ENCODE measurements at regions not wholly inside any gene's neighbourhood (a gene's known extent, or its start where the extent isn't known, plus 50 kb on each side); places are given as distances from the start of the nearest gene placed in this dataset.
"Not testable (repeated sequence)": the region's sequence is repeated elsewhere in the genome, so short reads cannot be mapped to it uniquely, and the experiment has no call there.

DNA sequence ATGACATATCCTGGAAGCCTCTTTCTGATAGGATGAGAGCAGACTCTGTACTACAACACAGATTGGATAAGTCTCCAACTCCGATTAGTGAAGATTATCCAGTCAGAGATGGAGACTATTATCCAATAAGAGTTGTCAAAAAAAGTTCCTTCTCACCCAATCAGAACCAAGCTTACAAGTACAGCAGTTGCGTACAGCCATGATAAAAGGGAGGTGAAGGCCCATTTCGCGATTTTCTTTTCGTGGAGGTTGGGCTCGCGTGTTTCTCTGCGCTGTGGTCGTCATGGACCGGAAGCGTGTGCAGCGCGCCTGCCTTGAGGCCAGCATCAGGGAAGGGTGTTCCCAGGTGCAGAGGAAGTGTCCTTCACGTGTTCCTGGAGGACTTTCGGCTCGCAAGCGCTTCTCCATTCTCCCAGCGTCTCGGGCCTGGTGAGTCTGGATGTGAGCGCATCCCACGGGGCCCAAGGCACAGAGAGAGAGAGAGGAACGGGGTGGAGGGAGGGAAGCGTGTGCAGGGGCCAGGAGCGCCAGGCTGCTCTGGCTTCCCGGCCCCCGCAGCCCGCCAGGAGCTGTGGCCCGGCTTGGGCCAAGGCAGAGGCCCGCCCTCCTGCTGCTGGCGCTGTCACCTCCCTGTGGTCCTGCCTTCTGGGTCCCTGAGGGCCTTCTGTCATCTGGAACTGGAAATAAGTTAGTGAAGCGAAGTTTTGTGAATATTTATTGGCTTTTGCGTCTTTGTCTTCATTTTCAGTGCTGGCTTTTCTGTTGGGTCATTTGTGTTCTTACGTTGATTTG, 53.9 kb downstream of the CDRT15L2 start:
- not testable (repeated sequence) for DNase-seq

DNA sequence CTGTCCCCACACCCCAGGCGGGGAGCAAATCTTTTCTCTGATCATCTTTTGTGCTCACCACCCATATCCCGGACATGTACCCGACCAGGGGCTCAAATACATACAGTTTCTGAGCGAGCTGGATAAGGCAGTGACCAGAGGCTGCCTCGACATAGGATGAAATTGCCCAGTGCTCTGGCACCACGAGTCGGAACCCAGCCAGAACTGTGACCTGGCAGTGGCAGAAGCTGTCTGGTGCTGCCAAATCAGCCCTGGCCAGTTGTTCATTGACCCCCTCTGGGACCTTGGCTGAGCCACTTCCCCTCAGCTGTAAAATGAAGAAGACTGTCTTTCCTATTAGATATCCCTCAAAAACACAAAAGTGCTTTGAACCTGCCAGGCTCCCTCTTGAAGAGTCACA, 60.6 kb downstream of the CDRT15L2 start:
- not testable (repeated sequence) for DNase-seq

DNA sequence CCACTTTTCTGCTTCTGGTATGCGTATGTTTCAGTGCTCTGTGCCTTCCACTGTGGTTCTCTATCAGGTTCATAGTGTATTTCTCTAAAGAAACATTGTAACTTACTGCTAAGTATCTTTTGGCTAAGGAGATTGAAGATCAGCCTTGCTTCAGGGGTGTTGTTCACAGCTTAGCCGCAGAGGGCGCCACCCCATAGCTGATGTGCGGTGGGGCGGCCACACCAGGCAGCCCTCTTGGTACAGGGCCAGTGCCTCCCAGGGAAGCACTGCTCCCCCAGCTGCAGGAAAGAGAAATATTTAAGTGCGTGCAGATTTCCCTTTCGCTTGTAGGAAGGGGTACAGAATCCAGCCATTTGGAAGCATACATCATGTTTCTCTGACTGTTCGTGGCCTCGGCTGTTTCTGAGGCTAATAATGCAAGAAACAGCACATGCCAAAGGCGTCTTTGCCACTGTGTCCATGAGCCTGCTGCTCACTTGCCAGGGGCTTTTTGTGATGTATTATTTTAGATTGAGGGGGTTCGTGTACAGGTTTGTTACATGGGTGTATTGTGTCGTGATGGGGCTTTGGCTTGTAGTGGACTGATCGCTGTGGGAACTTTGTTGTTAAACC, 67.2 kb downstream of the CDRT15L2 start:
- not testable (repeated sequence) for DNase-seq

DNA sequence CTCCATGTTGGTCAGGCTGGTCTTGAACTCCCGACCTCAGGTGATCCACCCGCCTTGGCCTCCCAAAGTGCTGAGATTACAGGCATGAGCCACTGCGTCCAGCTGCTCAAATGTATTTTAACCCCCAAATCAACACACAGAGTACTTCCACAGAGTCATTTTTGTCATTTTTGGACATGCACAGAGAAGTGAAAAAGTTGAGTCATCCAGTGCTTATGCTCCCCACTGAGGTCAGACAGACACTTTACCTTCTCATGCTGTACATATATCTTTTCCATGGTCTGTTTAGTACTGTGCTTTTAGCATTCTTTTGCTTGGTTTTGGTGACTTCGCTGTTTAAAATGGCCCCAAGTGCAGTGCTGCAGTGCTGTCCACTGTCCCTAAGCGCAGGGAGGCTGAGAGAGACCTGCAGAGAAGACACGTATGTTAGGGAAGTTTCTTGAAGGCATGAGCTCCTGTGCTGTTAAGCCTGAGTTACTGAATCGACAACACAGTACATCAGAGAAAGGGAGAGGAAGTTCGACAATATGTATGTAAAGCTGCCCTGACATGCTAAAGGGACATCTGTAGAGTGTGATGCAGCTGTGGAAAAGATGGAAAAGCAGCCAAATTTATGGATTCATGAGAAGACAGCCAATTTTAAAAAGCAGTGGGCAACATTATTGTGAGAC, 69.7 kb downstream of the CDRT15L2 start:
- DNase-seq, result not testable (repeated sequence)

DNA sequence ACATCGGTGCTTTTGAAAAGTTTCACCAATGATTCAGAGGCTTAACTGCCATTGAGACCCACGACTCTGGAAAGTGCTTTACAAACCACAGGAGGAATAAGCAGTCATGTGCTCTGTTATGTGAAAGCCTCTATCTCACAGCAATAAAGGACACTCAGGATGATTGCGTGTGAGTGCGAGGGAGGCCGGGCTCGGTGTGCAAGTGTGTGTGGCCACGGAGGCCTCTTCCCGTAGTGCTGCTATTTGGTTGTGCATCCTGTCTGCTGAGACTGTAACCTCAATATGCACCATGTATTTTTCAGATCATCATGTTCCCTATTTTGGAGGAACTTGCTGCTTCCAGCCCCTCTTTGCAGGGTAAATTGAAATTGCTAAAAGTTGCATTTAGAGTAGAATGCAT, 71.5 kb downstream of the CDRT15L2 start:
- not testable (repeated sequence) for DNase-seq

DNA sequence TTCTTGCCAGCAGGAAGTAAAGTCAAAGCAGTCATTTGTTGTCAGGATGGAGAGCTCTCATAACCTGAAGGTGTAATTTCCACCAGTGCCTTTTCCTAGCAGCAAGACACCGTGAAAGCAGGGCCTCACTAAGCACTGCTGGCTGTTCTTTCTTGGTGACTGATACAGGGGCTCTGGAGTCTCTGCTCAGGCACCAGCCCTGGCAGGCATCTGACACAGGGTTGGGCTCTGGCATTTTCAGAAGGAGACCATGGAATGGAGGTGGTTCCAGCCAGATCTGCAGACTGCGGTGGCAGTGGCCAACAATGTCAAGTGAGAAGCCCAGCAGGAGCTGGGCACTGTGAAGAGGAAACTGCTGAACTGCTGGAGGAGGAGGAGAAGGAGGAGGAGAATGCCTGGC, 72.2 kb downstream of the CDRT15L2 start:
- not testable (repeated sequence) for DNase-seq

DNA sequence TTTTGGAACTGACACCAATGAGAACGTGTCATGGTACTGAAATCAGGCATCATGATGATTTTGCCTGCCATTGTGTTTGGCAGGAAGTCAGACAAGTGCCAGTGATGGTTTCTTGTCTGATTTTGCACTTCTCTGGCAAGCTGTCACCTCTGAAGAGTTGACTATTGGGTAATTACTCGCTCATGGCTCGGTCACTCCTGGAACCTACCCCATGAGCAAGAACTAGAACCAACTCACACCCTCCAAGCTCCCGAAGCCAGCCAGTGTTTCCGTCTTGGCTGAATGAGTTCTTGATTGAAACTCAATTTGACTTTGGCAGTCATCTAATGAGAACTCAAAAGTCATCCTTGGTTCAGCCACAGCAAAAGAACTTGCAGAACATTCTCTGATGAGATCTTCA, 73.9 kb downstream of the CDRT15L2 start:
- DNase-seq, result not testable (repeated sequence)

DNA sequence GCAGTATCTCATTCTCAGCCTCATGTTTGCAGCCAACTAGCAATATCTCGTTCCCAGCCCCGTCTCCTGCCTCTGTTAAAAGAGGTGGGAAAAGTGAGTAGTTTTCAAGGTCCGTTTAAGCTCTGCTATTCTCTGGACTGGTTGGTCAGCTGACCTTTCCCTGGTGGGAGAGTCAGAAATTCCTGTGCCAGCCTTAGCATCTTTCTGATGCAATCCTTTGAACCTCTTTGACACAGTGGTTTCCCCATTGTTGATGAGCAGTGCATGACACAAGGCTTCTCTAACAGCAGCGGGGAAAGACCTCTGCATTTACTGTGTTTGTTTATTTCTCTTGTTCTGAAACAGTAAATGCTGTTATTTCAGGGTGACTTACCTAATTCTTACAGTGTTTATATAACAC, 74.6 kb downstream of the CDRT15L2 start:
- not testable (repeated sequence) for DNase-seq

DNA sequence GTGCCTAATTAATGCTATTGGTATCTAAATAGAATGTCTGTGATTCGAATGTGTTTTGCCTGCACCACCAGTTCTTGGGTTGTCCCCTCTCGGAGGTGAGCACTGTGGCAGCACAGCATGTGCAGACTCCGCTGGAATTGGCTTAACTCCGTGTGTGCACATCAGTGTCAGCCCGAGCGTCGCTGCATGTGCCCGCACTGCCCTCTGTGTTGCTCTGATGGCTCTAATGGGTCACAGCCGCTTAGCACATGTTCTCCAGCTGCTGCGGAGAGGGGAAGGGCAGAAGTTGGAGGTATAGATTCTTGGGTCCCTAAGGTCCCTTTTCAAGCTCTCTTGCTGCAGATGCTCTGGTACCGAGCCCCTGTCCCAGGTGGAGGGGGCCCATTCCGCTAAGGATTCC, 75.1 kb downstream of the CDRT15L2 start:
- not testable (repeated sequence) for DNase-seq

DNA sequence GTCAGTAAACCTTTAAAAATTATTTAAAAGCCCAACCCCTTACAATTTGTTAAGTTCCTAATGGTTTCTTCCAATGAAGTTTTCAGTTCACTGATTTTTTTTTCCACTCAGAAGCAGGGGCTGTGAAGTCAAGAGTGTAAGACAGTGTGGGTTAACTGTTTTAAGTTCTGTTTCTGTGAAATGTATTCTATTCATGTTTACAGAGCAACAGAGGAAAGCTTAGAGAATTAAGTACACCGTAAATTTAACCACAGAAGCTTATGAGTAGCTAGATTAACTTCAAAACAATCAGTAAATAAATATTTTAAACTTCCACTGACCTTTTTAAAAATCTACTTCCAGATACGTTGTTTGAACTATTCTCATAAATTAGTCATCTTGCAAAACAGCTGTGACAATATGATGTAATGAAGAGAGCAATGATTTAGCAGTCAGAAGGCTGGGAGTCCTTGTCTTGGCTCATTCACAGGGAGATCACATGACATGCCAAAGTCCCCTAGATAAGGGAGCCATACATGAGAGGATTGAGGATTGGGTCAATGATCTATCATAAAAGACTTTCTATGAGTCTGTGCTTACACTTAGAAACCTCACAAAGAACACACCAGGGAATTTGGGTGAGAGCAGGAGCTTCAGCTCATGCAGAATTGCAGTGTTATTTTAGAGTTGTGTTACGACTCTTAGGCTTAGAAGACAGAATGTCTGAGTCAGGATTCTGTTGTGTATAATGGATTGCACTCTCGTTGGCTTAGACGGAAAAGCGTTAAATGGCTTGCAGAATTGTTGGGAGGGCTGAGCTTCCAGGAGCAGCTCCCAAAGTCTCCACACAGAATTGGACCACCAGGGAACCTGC, 85.8 kb downstream of the CDRT15L2 start:
- DNase-seq, result not testable (repeated sequence)

DNA sequence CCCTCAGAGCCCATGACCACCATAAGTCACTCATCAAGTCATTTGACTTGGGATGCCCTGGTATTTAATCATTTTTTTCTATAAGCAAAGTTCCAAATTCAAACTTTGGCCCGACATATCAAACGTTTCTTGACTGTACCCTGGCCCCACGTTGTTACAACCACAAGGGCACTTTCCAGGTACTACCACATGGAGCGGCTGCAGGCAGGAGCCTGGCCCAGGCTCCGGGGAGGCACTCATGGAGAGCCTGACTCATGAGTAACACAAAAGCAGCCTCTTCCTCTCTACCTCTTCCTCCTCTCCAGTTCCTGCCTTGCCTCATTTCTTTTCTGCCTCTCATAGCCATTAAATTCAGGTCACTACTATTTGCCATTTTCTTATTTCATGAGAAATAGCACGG, 87.2 kb downstream of the CDRT15L2 start:
- not testable (repeated sequence) for DNase-seq

DNA sequence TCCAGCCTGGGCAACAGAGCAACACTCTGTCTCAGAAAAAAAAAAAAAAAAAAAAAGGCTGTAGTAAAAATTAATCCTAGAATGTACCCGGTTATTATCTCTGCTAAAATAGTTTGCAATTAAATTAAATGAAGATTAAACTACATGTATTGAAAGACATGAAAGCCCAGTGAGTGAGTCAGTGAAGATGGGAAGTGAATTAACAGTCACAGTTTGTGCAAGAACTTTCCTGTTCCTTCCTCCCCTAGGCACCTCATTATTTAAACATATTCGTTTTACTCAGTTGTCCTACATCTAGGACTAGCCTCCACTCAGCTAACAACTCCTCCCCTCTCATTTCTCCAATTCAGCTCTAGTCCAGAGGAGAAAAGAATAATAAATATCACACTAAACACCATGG, 88.2 kb downstream of the CDRT15L2 start:
- DNase-seq, result not testable (repeated sequence)

DNA sequence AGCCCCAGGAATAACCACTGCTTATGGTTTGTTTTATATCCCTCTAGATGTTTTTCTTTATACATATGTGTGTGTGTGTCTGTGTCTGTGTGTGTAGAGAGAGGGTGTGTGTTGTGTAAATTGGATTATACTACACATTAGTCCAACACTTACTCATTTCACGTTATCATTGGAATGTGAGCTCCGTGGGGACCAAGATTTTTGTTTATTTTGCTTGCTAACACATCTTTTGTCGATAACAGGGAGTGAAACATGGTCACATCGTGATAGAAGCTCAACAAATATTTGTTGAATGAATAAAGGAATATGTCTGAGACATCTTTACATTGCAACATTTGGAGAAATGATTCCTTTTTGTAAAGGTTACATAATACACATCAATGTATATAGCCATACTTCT, 88.8 kb downstream of the CDRT15L2 start:
- DNase-seq, result not testable (repeated sequence)

DNA sequence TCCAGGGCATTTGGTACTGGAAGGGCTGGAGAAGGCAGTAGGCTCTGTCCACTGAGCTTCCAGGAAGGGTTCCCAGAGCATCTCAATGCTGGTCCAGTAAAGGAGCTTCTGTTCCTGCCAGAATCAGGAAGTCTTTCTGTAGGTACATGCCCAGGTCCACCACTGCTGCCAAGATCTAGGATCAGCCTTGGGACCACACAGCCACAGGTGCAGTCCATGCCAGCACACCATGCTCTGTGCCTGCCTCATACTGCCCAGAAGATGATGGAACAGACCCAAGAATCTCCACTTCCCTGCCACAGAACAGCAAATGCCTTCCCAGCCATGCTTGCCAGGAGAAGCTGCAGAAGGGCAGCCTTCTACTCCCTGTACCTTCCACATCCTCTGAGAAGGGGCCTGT, 89.3 kb downstream of the CDRT15L2 start:
- not testable (repeated sequence) for DNase-seq

DNA sequence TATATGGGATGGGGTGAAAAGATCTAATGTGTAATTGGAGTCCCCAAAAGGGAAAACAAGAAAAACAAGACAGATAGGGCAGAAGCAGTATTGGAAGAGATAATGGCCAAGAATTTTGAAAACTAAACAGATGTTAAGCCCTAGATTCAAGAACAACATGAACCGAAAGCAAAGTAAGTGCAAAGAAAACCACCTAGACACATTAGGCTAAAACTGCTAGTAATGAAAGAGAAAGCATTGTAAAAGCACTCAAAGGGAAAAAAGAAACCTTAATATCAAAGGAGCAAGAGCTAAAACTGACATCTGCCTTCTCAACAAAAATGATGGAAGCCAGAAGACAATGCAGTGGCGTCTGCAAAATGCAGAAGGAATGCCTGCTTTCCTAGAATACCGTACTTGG, 91.0 kb downstream of the CDRT15L2 start:
- not testable (repeated sequence) for DNase-seq

DNA sequence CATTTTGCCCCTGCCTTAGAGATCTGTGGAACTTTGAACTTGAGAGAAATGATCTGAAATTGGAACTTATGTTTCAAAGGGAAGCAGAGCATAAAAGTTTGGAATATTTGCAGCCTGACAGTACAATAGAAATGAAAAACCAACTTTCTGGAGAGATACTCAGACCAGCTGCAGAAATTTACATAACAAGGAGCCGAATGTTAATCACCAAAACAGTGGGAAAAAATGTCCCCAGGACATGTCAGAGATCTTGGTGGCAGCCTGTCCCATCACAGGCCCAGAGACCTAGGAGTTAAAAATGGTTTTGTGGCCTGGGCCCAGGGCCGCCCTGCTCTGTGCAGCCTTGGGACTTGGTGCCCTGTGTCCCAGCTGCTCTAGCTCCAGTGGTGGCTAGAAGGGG, 94.8 kb downstream of the CDRT15L2 start:
- DNase-seq, result not testable (repeated sequence)

DNA sequence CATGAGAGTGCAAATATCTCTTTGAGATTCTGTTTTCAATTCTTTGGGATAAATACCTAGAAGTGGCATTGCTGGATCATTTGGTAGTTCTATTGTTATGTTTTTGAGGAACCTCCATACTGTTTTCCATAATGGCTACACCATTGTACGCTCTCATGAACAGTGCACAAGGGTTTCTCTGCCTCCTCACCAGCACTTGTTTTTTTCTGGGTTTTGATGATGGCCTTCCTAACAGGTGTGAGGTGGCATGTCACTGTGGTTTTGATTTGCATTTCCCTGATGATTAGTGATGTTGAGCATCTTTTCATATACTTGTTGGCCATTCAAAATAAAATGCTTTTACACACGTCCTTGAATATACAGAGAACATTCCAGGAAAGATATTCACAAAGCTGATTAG, 96.2 kb downstream of the CDRT15L2 start:
- DNase-seq, result not testable (repeated sequence)

DNA sequence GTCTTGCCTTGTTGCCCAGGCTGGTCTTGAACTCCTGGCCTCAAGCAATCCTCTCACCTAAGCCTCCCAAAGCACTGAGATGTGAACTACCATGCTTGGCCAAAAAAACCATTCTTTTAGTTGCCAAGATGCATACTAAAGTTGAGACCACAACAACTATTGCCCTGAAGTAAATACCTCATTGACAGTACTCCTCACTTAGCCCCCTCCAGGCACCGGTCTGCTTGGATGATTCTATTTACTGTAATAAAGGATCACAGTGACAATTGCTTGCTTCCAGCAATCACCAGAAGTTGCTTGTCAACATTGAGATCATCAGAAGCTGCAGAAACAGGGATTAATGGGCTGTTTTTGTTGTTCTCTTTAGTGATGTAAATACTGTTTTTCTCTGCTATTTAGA, 97.1 kb downstream of the CDRT15L2 start:
- not testable (repeated sequence) for DNase-seq

DNA sequence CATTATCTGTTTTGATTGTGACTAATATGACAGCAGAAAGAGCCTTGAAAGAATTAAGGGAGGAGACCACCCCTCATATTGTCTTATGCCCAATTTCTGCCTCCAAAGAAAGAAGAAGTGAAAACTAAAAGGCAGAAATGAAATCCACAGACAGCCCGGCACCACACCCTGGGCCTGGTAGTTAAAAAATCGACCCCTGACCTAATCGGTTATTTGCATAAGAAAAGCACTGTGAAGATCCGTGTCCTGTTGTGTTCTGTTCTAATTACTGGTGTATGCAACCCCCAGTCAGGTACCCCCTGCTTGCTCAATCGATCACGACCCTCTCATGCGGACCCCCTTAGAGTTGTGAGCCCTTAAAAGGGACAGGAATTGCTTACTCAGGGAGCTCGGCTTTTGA, 97.9 kb downstream of the CDRT15L2 start:
- not testable (repeated sequence) for DNase-seq

DNA sequence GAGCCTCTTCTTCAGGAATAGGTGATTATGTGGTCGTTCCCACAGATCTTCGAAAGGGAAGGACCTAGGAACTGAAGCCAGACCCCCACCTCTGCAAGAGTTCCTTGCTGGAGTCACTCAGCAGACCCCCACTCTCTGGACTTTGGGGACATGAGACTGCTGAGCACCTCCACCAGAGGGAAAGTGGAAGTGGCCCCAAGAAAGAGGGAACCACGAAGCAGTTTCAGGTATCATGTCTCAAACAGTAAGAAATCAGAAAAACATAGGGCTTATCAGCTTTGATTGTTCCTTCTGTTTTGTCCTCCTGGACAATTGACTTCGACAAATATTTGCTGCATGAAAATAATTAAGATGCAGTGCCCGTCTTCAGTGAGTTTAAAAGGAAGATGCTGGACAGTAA, 98.9 kb downstream of the CDRT15L2 start:
- DNase-seq, result not testable (repeated sequence)

DNA sequence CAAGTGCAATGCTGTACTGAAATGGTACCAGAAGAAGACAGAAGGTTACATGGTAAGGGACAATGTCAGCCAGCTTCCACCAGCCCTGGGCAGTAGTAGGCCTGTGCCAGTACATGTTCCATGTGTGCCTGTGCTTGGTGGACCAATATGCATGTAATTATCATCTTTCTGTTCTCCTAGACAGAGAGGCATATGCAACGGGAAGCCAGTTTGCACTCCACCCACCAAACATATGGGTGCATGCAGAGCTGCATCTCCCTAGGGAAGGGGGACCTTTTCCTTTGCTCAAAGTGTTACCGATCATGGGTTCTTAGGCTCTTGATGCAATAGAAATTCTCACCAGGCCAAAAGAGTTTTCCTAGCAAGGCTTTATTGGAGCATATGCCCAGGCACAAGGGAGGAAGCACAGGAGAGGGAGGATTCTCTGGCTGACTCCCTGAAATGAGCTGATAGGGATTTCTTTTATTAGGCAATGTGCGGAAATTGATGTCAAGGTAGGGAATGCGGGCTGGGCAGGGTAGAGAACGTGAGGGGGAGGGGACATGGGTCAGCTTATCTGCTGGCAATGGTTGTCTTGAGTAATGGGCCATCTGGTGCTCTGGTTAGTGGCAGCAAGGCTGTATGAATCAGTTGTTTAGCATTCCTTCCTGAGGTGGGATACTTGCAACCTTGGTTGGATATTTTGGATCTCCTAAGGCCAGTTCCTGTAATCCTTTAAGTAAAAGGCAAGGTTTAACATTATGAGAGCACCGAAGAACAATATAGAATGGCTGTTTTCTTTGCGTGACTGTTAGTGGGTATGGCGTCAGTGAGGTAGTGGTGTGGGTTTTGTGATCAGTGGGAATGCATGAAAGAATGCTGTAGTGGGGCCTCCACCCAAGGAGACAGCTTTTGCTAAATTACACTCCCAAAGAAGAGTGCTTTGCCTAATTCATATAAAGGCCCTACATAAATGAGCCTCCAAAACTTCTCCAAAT, 102.5 kb downstream of the CDRT15L2 start:
- DNase-seq, result not testable (repeated sequence)

Data from activated gamma-delta T cell (primary cell).